HG02678 (cell line): ENCODE measurements at regions not wholly inside any gene's neighbourhood (a gene's known extent, or its start where the extent isn't known, plus 50 kb on each side); places are given as distances from the start of the nearest gene placed in this dataset.
"Not testable (repeated sequence)": the region's sequence is repeated elsewhere in the genome, so short reads cannot be mapped to it uniquely, and the experiment has no call there.

Experiments used
- ATAC-seq: cut with Tn5 transposase; IDR thresholded peaks from one replicate; pipeline ENCODE4 v1.9.1; 2021; ENCODE audit warnings: mild to moderate bottlenecking, moderate library complexity; ENCODE audit not compliant: unreplicated experiment

DNA sequence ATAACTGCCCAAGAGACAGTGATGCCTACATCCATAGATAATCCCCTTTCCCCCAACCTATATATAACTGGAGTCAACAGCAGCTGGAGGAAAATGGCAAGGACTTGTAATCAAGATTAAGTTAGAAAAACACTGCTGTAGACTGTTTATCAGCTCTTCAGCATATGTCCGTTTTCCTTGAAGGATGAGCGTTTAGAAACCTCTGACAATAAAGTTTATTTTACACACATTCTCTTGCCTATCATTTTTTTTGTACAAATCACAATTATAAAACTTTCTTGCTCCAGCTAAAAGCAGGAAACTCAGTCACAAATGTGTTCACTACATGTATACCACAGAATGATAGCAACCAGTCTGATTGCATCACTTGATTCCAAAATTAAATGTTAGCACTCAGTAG lies 50.8 kb downstream of the PPIAL4G start:
- ATAC-seq = not testable (repeated sequence)

DNA sequence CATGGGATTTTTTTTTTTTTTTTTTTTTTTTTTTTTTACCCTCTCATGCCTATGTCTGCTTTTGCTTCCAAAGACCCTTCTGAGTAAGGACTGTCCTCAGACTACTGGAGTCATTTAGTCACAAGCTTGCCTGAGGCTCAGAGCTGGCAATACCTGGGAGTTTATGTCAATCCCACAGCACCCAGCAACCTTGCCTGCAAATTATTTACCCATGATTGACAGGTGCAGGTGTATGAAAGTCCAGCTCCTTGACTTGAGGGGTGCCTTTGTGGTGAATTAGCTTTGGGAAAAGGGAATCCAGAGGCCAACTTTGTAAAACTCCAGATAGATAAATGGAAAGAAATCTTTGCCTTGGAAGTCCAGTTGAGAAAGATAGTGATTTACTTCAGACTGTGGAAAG lies 53.2 kb downstream of the PPIAL4G start:
- ATAC-seq = not testable (repeated sequence)

DNA sequence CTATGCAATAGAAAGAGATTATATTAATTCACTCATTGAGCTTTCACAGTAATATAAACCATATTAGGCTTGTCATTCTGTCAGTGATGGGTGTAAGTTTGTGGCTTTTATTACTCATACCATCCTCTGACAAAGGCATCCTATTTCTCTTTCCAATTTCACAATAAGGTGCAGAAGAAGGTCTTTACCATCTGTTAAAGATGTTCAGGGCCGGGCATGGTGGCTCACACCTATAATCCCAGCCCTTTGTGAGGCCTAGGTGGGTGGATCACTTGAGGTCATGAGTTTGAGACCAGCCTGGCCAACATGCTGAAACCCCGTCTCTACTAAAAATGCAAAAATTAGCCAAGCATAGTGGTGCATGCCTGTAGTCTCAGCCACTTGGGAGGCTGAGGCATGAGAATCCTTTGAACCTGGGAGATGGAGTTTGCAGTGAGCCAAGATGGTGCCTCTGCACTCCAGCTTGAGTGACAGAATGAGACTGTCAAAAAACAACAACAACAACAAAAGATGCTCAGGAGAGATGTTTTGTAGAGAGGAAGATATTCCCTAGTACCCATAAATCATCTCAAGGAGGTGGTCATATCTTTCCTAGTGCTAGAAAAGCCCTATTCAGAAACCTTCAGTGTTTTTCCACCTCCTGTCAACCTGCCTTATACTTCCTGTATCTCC lies 56.0 kb downstream of the PPIAL4G start:
- ATAC-seq = not testable (repeated sequence)

DNA sequence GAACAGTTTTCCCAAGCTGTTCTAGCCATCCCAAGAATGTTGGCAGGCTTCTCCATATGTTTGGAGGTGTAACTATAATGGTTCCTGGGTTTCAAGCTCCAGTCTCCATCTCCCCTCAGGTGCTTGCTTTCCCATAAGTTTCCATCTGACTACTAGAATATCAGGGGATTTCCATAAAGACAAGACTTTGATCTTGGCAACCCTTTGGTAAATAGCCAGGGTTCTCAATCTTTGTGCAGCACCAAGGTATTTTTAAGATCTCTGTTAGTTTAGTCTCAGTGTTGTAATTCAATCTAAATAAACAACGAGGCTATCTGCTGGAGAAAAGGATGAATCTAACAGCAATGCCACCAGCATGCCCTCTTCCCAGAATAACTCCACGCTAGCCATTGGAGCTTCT lies 56.7 kb downstream of the PPIAL4G start:
- not testable (repeated sequence) for ATAC-seq

DNA sequence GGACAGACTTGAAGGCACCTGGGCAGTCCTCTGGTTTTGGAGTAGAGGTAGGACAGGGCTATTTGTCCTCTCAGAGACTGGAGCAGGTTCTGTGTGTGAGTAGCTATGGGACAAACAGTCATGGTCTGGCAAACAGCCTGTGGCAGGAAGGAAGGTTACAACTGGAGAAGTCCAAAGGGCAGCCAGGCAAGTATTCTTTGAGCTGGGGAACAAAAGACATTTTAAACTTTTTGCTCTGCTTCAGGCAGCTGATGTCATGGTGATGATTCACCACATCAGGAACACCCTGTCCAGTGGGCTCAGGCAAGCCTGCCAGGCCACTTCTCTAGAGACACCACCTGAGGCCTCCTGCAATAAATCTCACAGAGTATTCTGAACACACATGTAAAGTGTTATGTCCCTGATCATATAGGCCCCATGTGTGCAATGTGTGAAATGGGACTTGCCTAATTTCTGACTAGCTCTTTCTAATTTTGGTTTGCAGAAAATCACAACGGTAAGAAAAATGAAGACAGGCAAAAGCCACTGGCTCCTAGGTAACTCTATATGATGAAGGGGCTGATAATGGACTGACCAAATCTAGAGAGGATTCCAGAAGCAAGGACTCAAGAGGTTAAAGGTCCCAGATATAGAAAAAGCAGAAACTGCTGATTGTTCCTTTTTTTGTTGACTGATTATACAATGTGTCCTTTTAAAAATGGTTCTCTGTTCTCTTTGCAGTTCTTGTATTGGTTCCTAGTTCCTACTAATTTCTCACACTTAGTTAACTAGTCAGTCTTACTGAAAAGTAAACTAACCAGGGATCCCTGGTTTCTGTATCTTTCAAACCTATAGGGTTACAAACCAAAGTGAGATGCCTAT lies 58.7 kb downstream of the PPIAL4G start:
- ATAC-seq = not testable (repeated sequence)

DNA sequence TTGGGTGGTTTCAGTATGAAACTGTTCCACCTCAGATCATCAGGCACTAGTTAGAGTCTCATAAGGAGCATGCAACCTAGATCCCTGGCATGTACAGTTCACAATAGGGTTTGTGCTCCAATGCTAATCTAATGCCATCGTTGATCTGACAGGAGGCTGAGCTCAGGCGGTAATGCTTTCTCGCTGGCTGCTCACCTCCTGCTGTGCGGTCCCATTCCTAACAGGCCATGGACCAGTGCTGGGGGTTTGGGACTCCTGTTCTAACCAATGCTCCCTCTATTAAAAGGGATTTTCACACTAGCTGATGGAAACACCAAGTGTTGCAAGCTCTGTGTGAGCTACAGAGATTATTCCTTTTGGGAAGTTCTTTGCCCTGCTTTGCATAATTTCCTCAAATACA lies 60.2 kb downstream of the PPIAL4G start:
- not testable (repeated sequence) for ATAC-seq

DNA sequence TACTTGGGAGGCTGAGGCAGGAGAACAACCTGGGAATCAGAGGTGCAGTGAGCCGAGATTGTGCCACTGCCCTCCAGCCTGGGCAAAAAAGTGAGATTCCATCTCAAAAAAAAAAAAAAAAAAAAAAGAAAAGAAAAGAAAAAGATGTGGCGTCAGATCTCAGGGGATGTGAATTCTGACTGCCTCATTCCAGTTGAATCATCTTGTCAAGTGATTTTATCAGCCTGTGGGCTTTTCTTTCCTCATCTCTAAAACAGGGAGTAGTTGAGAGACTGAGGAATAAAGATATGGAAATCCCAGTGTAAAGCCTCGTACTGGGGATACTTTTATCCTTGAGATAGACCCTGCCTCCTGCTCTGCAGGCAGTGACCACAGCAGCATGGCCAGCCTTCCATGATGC lies 65.9 kb downstream of the PPIAL4G start:
- ATAC-seq = not testable (repeated sequence)

DNA sequence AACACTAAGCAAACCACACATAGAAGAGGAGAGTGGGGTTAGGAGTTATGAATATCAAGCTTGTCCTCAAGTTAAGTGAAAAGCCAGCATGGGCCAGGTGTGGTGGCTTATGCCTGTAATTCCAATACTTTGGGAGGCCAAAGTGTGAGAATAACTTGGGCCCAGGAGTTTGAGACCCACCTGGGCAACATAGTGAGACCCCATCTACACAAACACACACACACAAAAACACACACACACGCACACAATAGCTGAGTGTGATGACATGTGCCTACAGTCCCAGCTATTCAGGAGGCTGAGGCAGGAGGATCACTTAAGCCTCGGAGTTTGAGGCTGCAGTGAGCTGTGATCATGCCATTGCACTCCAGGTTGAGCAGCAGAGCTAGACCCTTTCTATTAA lies 69.7 kb downstream of the PPIAL4G start:
- ATAC-seq = not testable (repeated sequence)

DNA sequence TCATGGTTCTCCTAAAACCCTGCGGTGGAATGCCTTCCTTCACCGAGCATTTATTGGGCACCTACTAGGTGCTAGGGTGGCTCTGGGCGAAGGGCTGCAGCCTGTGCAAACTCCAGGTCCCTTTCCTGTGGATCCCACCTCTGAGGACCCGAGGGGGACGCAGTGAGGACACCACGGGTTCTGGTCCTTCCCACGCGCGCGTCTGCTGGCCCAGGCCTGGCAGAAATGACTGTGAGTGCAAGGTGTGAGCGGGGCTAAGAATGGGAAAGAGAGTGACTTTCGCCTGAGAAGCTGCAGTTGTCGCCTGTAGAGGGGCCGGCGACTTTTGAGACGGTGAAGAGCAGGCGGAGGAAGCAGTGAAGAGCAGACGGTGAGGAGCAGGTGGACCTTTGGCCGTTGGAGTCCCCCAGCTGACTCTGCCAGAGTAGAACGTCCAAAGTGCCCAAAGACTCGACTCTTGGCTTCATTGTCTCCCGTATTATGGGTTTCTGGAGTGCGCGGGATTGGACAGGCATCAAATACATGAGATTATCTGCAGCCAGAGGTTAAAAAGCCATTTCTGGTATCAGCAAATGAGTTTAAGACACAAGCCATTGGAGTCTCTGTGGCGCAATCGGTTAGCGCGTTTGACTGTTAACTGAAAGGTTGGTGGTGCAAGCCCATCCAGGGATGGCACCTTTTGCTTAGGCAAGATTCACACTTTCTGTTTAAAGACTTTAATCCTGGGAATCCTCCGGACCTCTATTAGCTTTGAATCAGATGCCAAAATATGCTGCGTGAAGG lies 78.1 kb downstream of the PPIAL4G start:
- not testable (repeated sequence) for ATAC-seq

DNA sequence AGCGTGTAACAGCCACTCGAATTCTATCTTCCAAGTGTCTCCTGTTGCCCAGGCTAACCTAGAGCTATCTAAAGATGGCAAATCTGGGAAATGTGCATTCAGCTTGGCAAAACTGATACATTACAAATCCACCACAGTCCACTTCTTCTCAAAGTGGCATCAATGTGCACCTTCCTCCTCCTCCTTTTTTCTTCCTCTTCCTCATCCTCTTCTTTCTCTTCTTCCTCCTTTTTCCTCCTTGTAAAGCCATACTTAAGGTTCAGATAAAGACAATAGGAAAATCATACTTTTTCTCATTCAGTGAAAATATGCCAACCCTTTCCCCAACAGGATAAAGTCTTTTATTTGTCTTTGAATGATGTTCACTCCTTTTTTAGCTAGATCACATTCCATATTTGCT lies 79.2 kb downstream of the PPIAL4G start:
- ATAC-seq = not testable (repeated sequence)

DNA sequence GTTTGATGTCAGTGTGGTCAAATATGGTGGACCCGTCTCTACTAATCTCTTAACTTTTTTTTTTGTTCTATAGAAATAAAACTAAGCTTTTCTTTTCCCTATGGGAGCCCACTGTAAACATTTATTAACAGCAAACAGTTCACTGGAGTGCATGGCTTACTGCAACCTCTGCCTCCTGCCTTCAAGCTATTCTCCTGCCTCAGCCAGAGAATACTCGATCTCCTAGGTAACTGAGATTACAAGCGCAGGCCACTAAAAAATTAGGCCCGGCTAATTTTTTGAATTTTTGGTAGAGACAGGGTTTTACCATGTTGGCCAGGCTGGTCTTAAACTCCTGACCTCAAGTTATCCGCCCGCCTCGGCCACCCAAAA lies 80.0 kb downstream of the PPIAL4G start:
- ATAC-seq = not testable (repeated sequence)

DNA sequence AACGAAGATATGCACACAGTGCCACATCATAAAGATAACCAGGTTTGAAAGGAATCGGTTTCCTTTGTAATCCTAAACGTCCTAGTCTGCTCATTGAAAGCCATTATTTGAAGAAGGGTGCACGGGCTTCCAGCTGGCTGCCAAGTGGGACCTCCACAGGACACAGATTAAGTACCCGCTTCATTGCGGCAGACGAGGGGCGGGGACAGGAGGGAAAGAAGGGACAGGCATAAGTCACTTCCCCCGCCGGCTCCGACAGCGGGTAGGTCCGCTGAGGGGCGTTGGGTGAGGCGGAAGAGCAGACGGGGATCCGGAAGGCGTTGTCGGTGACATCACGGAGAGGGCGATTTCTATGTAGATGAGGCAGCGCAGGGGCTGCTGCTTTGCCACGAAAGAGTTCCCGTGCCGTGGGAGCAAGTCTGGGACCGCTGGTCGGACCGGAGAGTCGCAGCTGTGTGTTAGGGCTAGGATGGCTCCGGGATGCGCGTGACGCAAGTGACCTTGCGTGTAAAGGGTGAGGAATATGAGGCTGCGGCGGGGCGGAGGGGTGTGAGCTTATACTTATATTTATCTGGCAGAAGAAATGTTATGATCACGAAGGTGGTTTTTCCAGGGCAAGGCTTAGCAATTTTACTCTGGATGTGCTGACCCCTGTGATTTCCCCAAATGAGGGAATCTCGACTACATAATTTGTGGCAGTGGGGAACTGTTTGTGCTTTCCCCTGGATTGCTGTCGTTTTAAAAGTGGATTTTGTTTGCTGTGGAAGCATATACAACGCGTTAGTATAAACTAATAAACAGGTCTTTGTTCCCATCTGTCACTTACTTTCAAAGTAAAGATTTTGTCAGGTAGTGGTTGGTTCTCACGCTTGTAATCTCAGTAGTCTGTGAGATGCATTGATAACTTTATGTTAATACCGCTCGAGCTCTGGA lies 80.7 kb downstream of the PPIAL4G start:
- ATAC-seq = peak; percentile 94

DNA sequence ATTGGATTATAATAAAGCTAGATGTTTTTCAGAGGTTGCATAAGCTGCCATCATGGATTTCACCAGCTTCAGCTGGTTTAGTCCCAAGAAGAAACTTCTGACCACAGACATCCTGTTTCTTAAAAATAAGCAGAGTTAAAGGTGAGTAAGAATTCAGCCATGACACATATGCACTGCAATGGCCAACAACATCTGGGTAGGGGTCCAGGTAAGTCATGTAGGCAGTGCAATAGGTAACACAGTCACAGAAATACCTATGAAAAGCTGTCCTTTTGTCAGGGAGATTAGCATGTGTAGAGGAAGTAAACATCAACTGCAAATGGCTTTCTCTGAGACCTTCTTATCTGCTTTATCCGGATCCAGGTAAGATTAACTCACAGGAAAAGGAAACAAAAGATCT lies 85.6 kb downstream of the PPIAL4G start:
- not testable (repeated sequence) for ATAC-seq

DNA sequence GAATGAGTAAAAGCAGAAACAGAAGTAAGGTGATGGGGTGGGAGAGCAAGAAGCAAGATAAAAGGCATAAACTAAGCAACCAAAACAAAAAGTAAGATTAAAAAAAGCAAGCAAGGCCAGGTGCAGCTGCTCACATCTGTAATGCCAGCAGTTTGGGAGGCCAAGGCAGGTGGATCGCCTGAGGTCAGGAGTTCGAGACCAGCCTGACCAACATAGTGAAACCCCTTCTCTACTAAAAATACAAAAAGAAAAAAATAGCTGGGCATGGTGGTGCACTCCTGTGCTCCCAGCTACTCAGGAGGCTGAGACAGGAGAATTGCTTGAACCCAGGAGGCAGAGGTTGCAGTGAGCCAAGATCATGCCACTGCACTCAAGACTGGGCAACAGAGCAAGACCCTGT lies 90.6 kb downstream of the PPIAL4G start:
- ATAC-seq = not testable (repeated sequence)

DNA sequence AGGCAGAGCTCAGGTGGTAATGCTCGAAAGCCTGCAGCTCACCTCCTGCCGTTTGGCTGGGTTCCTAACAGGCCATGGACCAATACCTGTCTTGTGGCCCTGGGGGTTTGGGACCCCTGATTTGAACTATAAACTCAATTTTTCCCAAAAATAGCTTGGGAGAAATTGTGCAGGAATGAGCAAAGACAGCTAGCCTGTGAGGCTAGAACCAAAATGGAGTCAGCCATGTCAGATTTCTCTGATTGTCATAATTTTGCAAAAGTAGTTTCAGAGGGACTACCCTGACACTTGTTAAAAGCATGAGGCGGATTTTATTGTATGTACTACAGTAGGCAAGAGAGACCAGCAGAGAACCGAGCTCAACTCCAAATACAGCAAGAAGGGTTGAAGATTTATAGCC lies 91.8 kb downstream of the PPIAL4G start:
- ATAC-seq = not testable (repeated sequence)

DNA sequence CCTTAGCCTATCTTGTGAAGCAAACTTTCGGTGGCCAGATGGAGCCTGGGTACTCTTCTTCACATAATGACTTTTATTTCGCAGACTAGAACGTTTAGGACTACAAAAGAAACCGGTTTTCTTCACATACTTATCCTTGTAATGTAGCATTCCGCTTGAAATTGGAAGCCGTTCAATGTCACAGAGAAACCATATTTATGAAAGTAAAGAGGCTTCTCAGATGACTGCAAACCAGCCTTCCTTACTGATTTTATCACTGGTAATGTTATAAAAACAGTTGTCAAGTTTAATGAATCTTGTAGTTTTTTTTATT lies 94.1 kb downstream of the PPIAL4G start:
- ATAC-seq = no peak

DNA sequence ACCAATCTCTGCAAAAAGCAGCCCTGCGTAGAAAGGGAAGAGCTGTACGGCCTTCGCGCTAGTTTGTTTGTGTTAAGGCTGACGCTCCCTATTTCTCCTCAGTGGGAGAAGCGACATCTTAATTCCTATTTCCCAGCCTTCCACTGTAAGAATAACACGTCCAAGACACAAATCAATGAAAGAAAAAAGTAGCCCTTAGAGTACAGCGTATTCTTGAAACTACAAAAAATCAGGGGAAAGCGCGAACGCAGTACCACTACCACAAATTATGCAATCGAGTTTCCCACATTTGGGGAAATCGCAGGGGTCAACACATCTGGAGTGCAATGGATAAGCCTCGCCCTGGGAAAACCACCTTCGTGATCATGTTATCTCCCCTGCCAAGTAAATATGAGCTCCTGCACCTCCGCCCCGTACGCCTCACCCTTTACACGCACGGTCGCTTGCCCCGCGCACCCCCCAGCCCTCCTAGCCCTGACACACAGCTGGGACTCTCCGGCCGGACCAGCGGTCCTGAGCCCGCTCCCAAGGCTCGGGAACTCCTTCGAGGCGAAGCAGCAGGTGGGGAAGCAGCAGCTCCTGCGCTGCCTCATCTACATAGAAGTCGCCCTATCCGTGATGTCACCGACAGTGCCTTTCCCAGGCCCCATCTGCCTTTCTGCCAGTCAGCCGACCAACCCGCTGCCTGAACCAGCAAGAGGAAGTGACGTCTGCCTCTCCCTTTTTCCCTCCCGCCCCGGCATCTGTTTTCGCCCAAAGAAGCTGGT lies 94.7 kb downstream of the PPIAL4G start:
- ATAC-seq = peak; percentile 76

DNA sequence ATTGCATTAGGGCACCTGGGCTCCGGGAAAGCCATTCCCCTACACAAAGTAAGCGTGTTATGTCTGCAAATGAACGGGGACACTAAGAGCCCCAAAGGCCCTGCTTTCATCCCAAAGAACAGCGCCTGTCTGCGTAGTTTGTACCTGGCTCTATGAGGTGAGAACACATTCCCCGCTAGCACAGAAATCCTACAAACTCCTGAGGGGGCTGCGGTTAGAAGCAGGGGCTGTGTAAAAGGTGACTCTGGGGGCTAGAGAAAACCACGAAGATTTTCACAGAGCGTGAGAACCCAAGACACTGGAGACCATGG lies 95.2 kb downstream of the PPIAL4G start:
- ATAC-seq = not testable (repeated sequence)

DNA sequence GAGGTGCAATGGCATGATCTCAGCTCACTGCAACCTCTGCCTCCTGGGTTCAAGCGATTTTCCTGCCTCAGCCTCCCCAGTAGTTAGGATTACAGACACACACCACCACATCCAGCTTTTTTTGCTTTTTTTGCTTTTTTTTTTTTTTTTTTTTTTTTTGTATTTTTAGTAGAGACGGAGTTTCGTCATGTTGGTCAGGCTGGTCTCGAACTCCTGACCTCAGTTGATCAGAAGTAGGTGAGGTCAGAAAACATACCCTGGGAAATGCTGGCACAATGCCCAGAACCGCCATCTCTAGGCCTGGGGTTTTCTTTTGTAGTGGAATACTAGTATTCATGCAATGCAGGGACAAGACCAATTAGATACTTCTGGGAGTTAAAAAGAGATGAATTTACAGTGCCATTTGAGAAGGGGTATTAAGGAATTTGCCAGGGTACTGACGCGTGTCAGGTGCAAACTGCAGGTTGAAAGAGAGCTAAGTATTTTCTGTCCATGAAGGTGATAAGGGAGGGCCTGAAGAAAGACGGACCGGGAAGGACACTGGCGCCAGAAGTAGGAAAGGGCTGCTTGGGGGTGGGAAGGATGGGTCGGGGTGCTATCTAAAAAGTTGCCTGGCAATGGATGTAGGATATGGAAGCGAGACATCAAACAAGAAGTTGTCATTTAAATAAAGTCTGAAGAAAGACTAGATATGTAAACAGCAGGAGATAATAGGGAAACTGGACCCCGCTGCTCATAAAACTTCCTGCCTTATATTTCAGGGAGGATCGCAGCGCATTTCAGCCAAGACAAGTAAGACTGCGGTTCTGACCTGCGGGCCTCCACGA lies 95.8 kb downstream of the PPIAL4G start:
- ATAC-seq = not testable (repeated sequence)
